PC-9 (cell line): ENCODE measurements at regions not wholly inside any gene's neighbourhood (a gene's known extent, or its start where the extent isn't known, plus 50 kb on each side); places are given as distances from the start of the nearest gene placed in this dataset.

Source experiments
- CTCF ChIP-seq: fragments of 200-600 bp; sonication (generic); conservative IDR thresholded peaks from 2 replicates; pipeline ENCODE4 v1.6.1; 2017; ENCODE audit warnings: mixed run types, antibody characterized with exemption, mild to moderate bottlenecking, moderate library complexity
- EZH2 ChIP-seq: fragments of 200-600 bp; sonication (generic); IDR thresholded peaks from 2 replicates; pipeline ENCODE4 v1.8.0; 2017; ENCODE audit warnings: antibody characterized with exemption, low read depth

GRCh38 chr15:85879334-85880163, 84.8 kb upstream of the KLHL25 start:
- no peak for TF ChIP-seq EZH2
- TF ChIP-seq CTCF: no peak
